ENCODE measurements at regions not wholly inside any gene's neighbourhood (a gene's known extent, or its start where the extent isn't known, plus 50 kb on each side); places are given as distances from the start of the nearest gene placed in this dataset.
"Not testable (repeated sequence)": the region's sequence is repeated elsewhere in the genome, so short reads cannot be mapped to it uniquely, and the experiment has no call there.

DNA sequence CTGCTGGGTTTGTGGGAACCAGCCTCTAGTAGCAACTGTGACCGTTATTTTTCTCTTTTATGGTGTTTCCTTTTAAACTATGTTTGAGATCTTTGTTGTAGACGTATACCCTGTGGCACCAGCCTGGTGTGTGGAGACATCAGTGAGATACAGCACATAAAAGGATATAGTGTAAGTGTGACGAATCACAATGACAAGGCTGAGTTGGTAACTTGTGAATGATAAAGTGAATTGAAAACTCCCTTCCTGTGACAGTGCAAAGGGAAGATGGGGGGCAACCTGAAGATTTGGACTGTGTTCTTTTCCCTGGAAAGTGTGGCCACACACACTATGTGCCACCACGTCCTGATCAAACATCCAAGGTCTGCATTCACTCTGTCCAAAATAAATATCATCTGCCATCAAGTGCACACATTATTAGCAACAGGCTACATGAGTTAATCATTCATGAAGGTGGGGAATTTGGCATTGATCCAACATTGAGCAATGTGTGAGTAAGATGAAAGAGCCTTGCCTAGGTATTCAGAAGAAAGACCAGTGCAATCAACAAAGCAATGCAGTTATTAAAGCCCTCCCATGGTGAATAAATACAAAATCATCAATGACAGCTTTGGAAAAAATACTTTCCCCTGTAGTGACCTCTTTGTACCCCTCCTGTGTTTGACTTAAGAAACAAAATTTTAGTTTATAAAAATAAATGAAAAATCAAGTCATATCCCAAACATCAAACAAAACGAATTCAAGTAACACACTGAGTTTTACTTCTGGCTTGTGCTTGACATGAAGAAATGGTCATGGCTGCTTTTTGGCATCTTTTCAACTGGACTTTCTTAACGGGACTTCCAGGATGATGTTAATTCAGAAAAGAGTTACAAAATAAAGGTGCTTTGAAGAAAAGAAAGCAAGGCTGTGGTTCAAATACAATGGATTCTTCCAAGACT, 1280.5 kb upstream of the ZEB2 start:
- DNase-seq (ENCODE audit: low read depth in 2 of 2), result no peak

- DNase-seq (ENCODE audit: low read depth in 2 of 2), result no peak
These were observed 1279.7 kb upstream of the ZEB2 start for GRCh38 chr2:145799595-145800108.

- DNase-seq (ENCODE audit: low read depth in 2 of 2), result no peak
These were observed 1278.5 kb upstream of the ZEB2 start for GRCh38 chr2:145798419-145798818.

- DNase-seq (ENCODE audit: low read depth in 2 of 2), result no peak
These were observed 1277.8 kb upstream of the ZEB2 start for GRCh38 chr2:145797692-145798091.

DNA sequence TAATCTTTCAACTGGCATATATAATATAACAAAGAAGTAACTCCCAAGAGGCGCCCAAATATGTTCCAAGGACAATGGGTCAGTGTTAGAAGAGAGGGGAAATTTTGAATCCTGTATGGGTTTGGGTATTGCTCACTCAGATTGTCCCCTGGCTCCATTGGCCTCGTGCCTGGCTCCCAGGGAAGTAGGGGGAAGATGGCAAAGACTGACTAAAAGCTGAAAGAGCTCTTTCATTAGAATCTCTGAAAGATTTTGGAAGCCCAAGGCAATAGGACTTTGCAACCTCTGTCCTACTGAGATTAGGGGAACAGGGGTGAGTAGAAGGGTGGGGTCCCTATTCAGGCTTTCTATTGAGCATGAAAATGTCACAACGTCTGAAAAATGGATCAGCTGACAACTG, 1272.8 kb upstream of the ZEB2 start:
- no peak for DNase-seq (ENCODE audit: low read depth in 2 of 2)

DNA sequence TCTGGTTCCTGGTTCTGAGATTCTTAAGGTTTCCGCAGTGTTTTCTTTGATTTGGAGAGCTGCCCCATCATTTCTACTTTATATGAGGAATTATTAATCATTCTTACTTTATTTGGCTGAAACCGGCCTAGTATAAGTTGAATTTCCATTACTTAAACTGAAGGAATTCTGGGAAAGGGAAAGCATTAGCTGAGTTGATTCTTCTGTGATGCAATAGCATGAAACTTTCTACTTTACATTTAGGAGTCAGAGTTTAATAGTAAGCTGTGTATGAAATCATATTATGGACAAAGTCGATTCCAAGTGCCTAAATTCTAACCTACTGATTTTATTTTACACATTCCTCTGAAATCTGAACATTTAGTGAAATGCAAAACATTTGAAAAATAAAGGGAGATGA, 1269.7 kb upstream of the ZEB2 start:
- DNase-seq (ENCODE audit: low read depth in 2 of 2), result no peak

- not testable (repeated sequence) for DNase-seq (ENCODE audit: low read depth in 2 of 2)
These were observed 1267.9 kb upstream of the ZEB2 start for GRCh38 chr2:145787597-145788361.

DNA sequence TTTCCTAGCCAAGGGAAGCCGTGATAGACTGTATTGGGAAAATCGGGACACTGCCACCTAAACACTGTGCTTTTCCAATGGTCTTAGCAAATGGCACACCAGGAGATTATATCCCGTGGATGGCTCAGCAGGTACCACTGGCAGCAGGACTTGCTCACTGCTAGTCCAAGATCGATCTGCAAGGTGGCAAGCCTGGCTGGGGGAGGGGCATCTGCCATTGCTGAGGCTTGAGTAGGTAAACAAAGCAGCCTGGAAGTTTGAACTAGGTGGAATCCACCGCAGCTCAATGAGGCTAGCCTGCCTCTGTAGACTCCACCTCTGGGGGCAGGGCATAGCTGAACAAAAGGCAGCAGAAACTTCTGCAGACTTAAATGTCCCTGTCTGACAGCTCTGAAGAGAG, 1262.7 kb upstream of the ZEB2 start:
- not testable (repeated sequence) for DNase-seq (ENCODE audit: low read depth in 2 of 2)

- no peak for DNase-seq (ENCODE audit: low read depth in 2 of 2)
These were observed 1258.0 kb upstream of the ZEB2 start for GRCh38 chr2:145777914-145778313.

DNA sequence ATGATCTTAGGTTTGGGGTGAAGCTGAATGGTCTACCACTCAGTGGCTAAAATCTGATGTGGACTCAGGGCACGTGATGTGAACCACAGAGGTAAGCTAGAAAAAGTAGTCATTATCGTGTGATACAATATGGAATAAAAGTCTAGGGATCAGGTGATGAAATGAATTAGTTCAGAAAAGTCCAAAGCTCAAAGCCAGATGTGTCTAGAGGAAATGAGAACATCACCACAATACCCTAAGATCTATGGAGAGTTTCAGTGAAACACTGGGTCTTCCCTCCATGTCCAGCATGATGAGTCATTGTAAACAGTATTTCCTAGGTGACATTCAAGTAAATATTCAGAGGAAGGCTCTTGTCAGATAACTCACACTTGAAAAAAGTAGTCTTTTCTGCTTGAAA, 1257.4 kb upstream of the ZEB2 start:
- DNase-seq (ENCODE audit: low read depth in 2 of 2), result no peak

- no peak for DNase-seq (ENCODE audit: low read depth in 2 of 2)
These were observed 1255.7 kb upstream of the ZEB2 start for GRCh38 chr2:145775591-145775990.

- DNase-seq (ENCODE audit: low read depth in 2 of 2), result no peak
These were observed 1251.6 kb upstream of the ZEB2 start for GRCh38 chr2:145771525-145771924.

DNA sequence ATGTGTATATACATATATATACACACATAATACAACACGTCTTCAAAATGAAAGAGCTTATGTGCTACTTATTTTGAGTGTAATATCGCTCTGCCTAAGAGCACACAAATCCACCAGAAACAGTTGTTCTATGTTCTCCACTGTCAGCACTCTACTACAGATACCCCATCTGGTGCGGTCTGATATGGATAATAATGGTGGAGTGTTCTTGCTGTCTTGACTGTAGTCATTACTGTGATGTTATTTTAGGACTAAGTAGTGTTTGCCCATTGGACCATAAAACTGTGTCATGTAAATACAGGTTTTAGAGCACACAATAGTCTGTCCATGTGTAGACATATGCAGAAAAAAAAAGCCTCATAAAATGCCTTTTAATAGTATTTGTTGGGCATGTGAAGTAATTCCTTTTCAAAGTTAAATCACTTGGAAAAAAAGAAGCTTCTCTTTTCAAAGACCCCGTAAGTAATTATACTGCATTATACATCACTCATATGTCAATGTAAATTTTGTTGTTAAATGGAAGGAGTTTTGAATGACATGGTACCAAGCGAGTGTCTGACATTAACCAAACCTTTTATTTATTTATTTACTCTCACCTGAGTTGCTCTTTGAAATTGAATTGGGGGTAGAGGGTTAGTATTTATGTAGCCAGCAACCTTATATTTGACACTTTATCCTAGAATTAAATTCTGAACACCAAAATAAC, 1249.2 kb upstream of the ZEB2 start:
- no peak for DNase-seq (ENCODE audit: low read depth in 2 of 2)

DNA sequence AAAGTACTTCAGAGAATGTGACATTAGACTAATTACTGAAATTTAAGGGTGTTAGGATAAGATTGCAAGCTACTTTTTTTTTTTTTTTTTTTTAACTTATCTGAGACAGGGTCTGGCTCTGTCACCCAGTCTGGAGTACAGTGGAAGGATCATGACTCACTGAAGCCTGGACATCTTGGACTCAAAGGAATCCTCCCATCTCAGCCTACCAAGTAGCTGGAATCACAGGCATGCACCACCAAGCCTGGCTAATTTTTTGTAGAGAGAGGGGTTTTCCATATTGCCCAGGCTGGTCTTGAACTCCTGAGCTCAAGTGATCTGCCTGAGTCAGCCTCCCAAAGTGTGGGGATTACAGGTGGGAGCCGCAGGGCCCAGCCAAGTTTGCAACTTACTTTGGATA, 1246.0 kb upstream of the ZEB2 start:
- no peak for DNase-seq (ENCODE audit: low read depth in 2 of 2)

GRCh38 chr2:145764631-145765030, 1244.7 kb upstream of the ZEB2 start:
- DNase-seq (ENCODE audit: low read depth in 2 of 2), result no peak

DNA sequence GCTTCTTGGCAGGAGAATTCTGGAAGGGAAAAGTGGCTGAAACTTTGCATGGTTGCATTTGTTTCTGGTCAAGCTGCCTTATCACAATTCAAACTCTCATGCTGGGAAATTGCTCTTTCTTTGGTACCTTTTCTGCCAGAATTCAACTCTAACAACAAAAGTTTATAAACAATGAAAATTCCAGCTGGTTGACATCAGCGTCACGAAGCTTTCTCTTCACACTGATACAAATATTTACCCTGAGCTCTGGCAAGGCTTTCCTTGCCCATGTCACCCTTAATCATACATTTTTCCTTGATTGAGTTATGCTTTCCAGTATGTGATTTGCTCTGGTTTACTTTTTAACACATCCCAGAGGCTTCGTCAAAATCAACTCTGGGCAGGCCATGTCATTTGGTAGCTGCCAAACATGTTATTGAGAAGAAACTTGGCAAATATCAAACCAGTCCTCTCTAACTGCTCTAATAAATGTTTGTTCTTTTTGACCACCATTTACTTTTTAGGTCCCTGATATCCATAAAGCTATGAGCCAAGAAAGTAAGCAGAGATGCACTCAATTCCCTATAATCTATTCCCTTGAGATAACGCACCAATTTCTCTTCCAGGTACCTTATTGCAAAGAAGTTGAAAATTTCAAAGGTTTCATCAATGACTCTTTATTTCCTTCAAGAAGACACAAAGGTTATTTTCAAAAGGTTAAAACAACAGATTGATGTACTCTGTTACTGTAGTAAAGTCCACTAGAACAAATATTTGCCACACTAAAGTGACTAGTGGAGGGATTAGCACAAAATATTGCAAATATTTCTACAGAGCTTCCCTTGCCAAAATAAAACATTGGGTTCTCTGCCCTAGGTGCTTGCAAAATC, 1241.1 kb upstream of the ZEB2 start:
- no peak for DNase-seq (ENCODE audit: low read depth in 2 of 2)

GRCh38 chr2:145759228-145759915, 1239.5 kb upstream of the ZEB2 start:
- DNase-seq (ENCODE audit: low read depth in 2 of 2), result no peak

DNA sequence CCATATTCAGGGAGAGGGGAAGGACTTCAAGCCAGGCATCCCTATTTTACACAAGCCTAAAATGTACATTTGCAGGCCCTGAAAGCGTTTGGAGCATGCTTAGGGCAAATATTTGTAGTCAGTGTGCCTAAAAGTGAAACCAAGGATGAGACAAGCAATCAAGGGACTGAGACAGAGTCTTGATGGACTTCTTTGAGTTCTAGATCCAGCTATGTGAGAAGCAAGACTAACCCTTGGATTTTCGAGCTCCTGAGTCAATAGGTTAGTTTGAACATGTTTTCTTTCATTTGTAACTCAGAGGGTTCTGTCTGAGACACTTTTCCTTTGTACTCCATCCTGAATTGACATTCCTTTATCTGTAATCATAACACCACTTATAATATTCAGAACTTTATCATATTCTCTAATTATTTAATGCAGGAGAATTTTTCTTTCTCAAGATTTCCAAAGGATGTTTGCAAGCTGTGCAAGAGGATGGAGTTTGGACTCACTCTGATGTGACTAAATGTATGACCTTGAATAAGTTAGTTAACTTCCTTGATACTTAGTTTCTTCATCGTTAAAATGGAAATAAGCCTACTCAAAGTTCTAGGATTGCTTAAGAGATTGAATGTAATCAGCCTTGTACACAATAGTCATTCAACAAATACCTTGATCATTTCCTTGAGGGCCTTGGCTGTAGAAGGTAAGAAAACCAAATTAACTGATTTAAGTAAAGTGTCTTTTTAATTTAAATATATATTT, 1237.8 kb upstream of the ZEB2 start:
- DNase-seq (ENCODE audit: low read depth in 2 of 2), result no peak

DNA sequence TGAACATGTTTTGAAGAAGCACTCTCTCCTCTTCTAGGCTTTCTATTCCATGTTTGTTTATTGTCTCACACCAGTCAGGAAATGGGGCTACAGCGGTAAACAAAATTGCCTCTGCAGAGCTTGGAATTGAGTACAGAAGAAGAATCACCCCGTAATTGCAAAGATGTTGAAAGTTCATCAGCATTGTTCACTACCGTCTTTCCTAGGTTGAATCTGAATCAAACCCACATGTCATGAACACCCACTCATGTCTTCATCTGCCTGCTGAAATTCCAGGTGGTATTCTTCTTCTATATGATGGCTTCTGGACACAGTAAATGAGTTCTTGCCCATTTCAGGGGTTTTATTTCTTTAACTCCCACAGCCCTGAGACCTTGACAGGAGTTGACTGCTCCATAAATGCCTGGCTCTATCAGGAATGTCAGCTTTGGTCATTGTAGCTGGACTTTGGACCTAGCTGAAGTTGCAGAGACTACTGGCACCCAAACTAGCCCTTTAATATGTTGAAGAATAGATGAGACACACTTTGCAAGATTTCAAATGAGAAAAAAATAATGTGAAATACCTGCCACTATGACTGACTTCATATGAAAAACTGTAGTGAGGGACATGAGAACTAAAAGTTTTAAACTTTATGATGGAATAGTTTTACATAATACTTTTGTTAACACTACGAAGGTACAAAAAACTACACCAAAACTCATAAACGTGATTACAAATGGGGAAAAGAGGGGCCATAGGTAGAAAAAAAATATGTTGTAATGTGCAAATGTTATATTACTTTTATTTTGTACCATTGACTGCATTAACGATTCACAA, 1235.3 kb upstream of the ZEB2 start:
- DNase-seq (ENCODE audit: low read depth in 2 of 2), result no peak

Measured in stimulated activated CD4-positive, alpha-beta T cell treated with anti-CD3 and anti-CD28 coated beads, Interleukin-1b, Interleukin-23, amount 100 ng/mL, for 4 hours (primary cell).